Neural progenitor cell (in vitro differentiated cells): ENCODE measurements at regions not wholly inside any gene's neighbourhood (a gene's known extent, or its start where the extent isn't known, plus 50 kb on each side); places are given as distances from the start of the nearest gene placed in this dataset.

Source experiments
- EZH2 ChIP-seq: fragments of 200-600 bp; sonication (generic); IDR thresholded peaks from 2 replicates; pipeline ENCODE4 v1.6.1; 2017; ENCODE audit warnings: antibody characterized with exemption, mild to moderate bottlenecking, moderate library complexity
- EZH2phosphoT487 ChIP-seq: fragments of 200-600 bp; sonication (generic); IDR thresholded peaks from 2 replicates; pipeline ENCODE4 v1.6.1; 2017; ENCODE audit warnings: antibody characterized with exemption
- TF ChIP-seq, protein P1 (sequence below): fragments of 200-600 bp; sonication (generic); IDR thresholded peaks from 2 replicates; pipeline ENCODE4 v1.5.1; 2017; ENCODE audit warnings: antibody characterized with exemption, mild to moderate bottlenecking

DNA sequence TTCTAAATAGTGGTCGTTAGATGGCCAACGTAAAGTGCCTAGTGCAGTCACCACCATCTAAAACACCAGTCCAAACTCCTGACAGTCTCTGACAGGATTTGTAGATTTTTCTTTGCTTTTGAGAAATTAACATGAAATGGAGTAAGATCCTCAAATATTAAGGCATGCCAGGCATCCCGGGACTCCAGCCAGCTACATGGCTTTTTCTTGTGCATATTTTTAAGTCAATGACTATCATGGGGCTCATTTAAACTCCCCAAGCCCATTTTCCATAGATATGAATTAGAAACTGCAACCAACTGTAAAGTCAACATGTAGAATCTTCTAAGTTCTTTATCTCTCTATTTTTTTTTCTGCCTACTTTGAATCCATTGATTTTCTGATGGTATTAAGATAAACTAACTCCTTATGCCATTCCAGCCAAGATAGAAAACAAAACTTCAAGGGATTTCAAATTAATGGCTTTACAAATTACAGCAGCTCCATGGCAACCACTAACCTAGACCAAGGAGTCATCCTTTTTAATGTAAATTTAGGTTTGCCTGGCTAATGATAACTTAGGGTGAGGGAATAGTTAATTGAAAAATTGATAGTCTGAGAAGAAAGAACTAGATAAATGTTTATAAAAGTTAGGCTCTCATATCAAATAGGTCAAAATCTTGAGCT is 764.1 kb upstream of the NXPH2 start:
- TF ChIP-seq, protein P1, sequence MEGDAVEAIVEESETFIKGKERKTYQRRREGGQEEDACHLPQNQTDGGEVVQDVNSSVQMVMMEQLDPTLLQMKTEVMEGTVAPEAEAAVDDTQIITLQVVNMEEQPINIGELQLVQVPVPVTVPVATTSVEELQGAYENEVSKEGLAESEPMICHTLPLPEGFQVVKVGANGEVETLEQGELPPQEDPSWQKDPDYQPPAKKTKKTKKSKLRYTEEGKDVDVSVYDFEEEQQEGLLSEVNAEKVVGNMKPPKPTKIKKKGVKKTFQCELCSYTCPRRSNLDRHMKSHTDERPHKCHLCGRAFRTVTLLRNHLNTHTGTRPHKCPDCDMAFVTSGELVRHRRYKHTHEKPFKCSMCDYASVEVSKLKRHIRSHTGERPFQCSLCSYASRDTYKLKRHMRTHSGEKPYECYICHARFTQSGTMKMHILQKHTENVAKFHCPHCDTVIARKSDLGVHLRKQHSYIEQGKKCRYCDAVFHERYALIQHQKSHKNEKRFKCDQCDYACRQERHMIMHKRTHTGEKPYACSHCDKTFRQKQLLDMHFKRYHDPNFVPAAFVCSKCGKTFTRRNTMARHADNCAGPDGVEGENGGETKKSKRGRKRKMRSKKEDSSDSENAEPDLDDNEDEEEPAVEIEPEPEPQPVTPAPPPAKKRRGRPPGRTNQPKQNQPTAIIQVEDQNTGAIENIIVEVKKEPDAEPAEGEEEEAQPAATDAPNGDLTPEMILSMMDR: no peak
- no peak for TF ChIP-seq EZH2
- no peak for TF ChIP-seq EZH2phosphoT487
